Peyer's patch (tissue), 4 donors: ENCODE measurements at regions not wholly inside any gene's neighbourhood (a gene's known extent, or its start where the extent isn't known, plus 50 kb on each side); places are given as distances from the start of the nearest gene placed in this dataset.

ENCODE experiments used
- CTCF ChIP-seq, 6 experiments: fragments of 450-650 bp in 4 of 6; fragments of 200-600 bp in 2 of 6; sonication (generic) in 1 of 6; IDR thresholded peaks; one replicate each; pipeline ENCODE4 v1.5.1; 2017 to 2019; ENCODE audit warnings: antibody characterized with exemption in 6 of 6, mild to moderate bottlenecking in 3 of 6, moderate library complexity in 1 of 6
- POLR2A ChIP-seq, 2 donors: fragments of 450-650 bp; IDR thresholded peaks; one replicate each; pipeline ENCODE4 v1.5.1; 2017; ENCODE audit warnings: antibody characterized with exemption in 2 of 2, mild to moderate bottlenecking in 2 of 2, moderate library complexity in 2 of 2

- TF ChIP-seq CTCF (IDR thresholded peaks at IDR 0.05) (no peak), POLR2A (IDR thresholded peaks at IDR 0.05) (no peak)
These were observed 87.7 kb upstream of the SPIN1 start for GRCh38 chr9:88300556-88300955.
